Transverse colon (tissue), 4 donors: ENCODE measurements at regions not wholly inside any gene's neighbourhood (a gene's known extent, or its start where the extent isn't known, plus 50 kb on each side); places are given as distances from the start of the nearest gene placed in this dataset.

Experiments used
- DNase-seq: peaks from one replicate; pipeline ENCODE4 v3.0.0-alpha.2; 2019
- H3K27ac ChIP-seq, 4 donors: fragments of 200-600 bp; sonication (generic); 2 replicates each; pipeline ENCODE4 v1.5.1; 2016 to 2018; ENCODE audit warnings: inconsistent platforms in 4 of 4
- H3K27me3 ChIP-seq: fragments of 200-600 bp; sonication (generic); 2 replicates; pipeline ENCODE4 v1.5.1; 2017; ENCODE audit warnings: inconsistent platforms
- H3K36me3 ChIP-seq, 4 donors: fragments of 200-600 bp; sonication (generic); 2 replicates each; pipeline ENCODE4 v1.5.1; 2017 to 2019; ENCODE audit warnings: inconsistent platforms in 4 of 4
- H3K4me1 ChIP-seq, 4 donors: fragments of 200-600 bp; sonication (generic); 2 replicates each; pipeline ENCODE4 v1.5.1; 2017 to 2020; ENCODE audit warnings: inconsistent platforms in 4 of 4
- H3K4me3 ChIP-seq, 4 donors: fragments of 200-600 bp; sonication (generic); 1 replicate in 1 of 4; 2 replicates in 3 of 4; pipeline versions ENCODE4 v1.5.1 to v1.6.1; 2017 to 2019; ENCODE audit warnings: inconsistent platforms in 4 of 4
- H3K9me3 ChIP-seq, 2 donors: fragments of 200-600 bp; sonication (generic); 2 replicates each; pipeline ENCODE4 v1.5.1; 2017 to 2019; ENCODE audit warnings: inconsistent platforms in 2 of 2
- EP300 ChIP-seq: sonication (generic); formaldehyde crosslinking; IDR thresholded peaks from one replicate; pipeline ENCODE4 v1.6.1; 2017; ENCODE audit warnings: antibody characterized with exemption, low read depth
- POLR2A ChIP-seq: fragments of 450-650 bp; IDR thresholded peaks from one replicate; pipeline ENCODE4 v1.6.1; 2016; ENCODE audit warnings: antibody characterized with exemption, mild to moderate bottlenecking, moderate library complexity
- POLR2AphosphoS5 ChIP-seq, 3 donors: sonication (generic); formaldehyde crosslinking; IDR thresholded peaks; one replicate each; pipeline ENCODE4 v1.6.1; 2016; ENCODE audit warnings: antibody characterized with exemption in 3 of 3
- WGBS, 2 donors: methylation state at CpG; one replicate each; pipeline ENCODE4 v1.1.5; 2018; ENCODE audit warnings: low coverage in 1 of 2; 5-methylcytosine and 5-hydroxymethylcytosine counted together
- in situ Hi-C, 4 donors: fragments of 200-750 bp; cut with MboI; loops; one replicate each; pipeline versions ENCODE4 v1.15.0 to v1.15.1; 2017; ENCODE audit warnings: low sequenced_read_pairs in 3 of 4, low pct_ligation_motif_present in 1 of 4, low pct_unique_long_range_greater_than_20kb in 1 of 4
- intact Hi-C: fragments of 100-400 bp; cut with DNase I; formaldehyde crosslinking; loops from one replicate; pipeline ENCODE4 v1.15.1; 2023; ENCODE audit warnings: low total_unique reads
- TF ChIP-seq, protein P1 (sequence below), 5 experiments: fragments of 200-600 bp in 3 of 5; fragments of 450-650 bp in 2 of 5; sonication (generic) in 3 of 5; IDR thresholded peaks; 1 replicate in 2 of 5; 2 replicates in 3 of 5; pipeline ENCODE4 v1.5.1; 2016 to 2017; ENCODE audit warnings: antibody characterized with exemption in 5 of 5, inconsistent platforms in 3 of 5, mild to moderate bottlenecking in 2 of 5, moderate library complexity in 1 of 5

DNA sequence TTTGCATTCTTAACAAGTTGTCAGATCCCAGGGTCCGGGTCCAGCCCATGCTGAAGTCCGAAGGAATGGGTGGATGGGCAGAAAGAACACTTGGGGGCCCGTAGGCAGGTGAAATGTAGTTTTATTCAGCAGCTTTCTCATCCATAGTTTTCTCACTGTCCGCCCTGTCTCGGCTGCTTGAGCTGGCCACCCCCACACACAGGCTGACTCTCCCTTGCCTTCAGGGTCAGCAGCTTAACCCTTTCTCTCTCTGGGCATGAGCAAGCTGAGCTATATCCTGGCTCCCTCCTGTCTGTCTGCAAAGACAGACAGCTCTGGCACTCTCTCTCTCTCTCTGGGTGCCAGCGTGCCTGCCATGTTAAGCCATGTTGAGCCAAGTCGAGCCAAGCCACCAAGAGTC, 163.9 kb downstream of the PTCSC3 start:
- intact Hi-C loops (no loop called here), in situ Hi-C loops (no loop called here)
- no peaks in the 10 kb centered on the region for H3K4me1 ChIP-seq
- DNase-seq, result no peak
- H3K9me3 ChIP-seq, result no peaks in the 10 kb centered on the region
- no peaks in the 10 kb centered on the region for H3K36me3 ChIP-seq
- 78% methylated on average over 7 of the region's 7 CpGs; no CpG with 5 or more reads in 1 of the 2 donors for WGBS, 2 donors
- no peaks in the 10 kb centered on the region for H3K27me3 ChIP-seq
- TF ChIP-seq, protein P1, sequence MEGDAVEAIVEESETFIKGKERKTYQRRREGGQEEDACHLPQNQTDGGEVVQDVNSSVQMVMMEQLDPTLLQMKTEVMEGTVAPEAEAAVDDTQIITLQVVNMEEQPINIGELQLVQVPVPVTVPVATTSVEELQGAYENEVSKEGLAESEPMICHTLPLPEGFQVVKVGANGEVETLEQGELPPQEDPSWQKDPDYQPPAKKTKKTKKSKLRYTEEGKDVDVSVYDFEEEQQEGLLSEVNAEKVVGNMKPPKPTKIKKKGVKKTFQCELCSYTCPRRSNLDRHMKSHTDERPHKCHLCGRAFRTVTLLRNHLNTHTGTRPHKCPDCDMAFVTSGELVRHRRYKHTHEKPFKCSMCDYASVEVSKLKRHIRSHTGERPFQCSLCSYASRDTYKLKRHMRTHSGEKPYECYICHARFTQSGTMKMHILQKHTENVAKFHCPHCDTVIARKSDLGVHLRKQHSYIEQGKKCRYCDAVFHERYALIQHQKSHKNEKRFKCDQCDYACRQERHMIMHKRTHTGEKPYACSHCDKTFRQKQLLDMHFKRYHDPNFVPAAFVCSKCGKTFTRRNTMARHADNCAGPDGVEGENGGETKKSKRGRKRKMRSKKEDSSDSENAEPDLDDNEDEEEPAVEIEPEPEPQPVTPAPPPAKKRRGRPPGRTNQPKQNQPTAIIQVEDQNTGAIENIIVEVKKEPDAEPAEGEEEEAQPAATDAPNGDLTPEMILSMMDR (IDR thresholded peaks at IDR 0.05), result no peak
- TF ChIP-seq POLR2A, result no peak
- no peak overlapping the region for H3K27ac ChIP-seq
- H3K4me3 ChIP-seq, result no peak overlapping the region

DNA sequence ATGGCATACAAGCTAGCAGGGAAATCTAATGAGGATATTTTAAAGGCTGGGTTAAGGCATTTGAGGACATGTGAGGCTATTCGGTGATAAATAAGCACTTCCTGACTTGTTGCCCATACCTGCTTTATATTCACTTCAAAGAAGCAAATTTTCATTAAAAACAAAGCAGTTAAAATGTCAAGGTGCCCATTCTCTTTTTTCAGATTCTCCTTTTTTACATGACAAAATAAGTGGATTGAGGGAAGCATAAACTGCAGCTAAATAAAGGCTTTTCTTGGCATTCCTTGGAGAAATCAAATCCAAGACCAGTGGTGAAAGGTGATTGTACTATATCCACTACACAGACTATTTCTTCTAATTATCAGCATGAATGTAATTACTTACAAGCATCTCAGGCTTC, 166.9 kb downstream of the PTCSC3 start:
- Histone ChIP-seq H3K27me3 (no peaks in the 10 kb centered on the region), H3K4me3 (no peak overlapping the region), H3K27ac (no peak overlapping the region), H3K4me1 (no peaks in the 10 kb centered on the region), H3K9me3 (no peaks in the 10 kb centered on the region), H3K36me3 (no peaks in the 10 kb centered on the region)
- TF ChIP-seq EP300 (no peak), POLR2A (no peak), POLR2AphosphoS5 (IDR thresholded peaks at IDR 0.05) (no peak)
- TF ChIP-seq, protein P1 (IDR thresholded peaks at IDR 0.05), result no peak
- no peak for DNase-seq
- in situ Hi-C loops (no loop called here), intact Hi-C loops (no loop called here)
- WGBS, 2 donors, result 60 to 65% methylated on average over 1 of the region's 1 CpG

DNA sequence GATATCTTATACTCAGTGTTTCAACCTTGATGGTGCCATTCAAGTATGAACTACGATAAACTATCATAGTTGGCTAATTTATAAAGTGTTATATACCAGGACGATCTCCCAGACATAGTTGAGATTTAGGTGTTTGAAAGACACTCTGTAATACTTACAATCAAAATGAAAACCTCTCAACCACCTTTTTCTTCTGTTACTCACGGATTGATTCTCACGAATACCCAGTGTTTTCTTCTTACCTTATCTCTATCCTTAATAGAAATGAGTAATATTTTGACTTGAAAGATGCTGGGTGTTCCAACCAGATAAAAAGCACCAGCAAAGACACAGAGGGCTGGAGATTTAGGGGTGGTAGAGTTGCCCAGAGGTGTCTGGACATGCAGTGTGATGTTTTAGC, 169.9 kb downstream of the PTCSC3 start:
- H3K9me3 ChIP-seq, result no peaks in the 10 kb centered on the region
- H3K27ac ChIP-seq, result no peak overlapping the region
- 82 to 89% methylated on average over 4 of the region's 4 CpGs for WGBS, 2 donors
- in situ Hi-C loops (no loop called here), intact Hi-C loops (no loop called here)
- no peak overlapping the region for H3K4me3 ChIP-seq
- TF ChIP-seq POLR2A (no peak), POLR2AphosphoS5 (IDR thresholded peaks at IDR 0.05) (no peak), EP300 (no peak)
- TF ChIP-seq, protein P1 (IDR thresholded peaks at IDR 0.05), result no peak
- H3K4me1 ChIP-seq, result no peaks in the 10 kb centered on the region
- no peaks in the 10 kb centered on the region for H3K27me3 ChIP-seq
- H3K36me3 ChIP-seq, result no peaks in the 10 kb centered on the region
- DNase-seq, result no peak

DNA sequence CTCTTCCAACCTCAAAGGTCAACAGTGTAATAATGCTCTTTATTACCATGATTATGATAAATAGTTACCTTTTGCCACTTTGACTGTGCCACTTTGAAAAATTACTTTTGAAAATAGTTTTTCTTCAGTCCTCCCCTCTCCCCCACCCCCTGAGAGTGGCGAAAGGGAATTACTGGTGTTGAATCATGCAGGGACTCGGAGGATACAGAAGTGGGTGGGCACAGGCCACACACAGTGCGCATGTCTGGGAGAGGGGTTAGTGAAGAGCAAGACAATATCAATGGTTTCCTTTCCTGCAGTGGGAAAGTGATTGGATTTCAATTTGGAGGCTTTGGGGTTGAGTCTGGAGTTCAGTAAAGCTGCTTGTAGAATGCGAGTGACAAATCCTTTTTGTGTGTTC, 170.9 kb downstream of the PTCSC3 start:
- no peak for DNase-seq
- TF ChIP-seq POLR2AphosphoS5 (IDR thresholded peaks at IDR 0.05), result no peak
- TF ChIP-seq POLR2A, result no peak
- TF ChIP-seq EP300, result no peak
- TF ChIP-seq, protein P1 (IDR thresholded peaks at IDR 0.05), result no peak
- intact Hi-C loops (no loop called here), in situ Hi-C loops (no loop called here)
- H3K4me1 ChIP-seq, result no peaks in the 10 kb centered on the region
- H3K36me3 ChIP-seq, result no peaks in the 10 kb centered on the region
- WGBS, 2 donors, result 84 to 89% methylated on average over 4 of the region's 4 CpGs
- no peak overlapping the region for H3K27ac ChIP-seq
- H3K27me3 ChIP-seq, result no peaks in the 10 kb centered on the region
- H3K9me3 ChIP-seq, result no peaks in the 10 kb centered on the region
- H3K4me3 ChIP-seq, result no peak overlapping the region
